ENCODE measurements at regions not wholly inside any gene's neighbourhood (a gene's known extent, or its start where the extent isn't known, plus 50 kb on each side); places are given as distances from the start of the nearest gene placed in this dataset.

DNA sequence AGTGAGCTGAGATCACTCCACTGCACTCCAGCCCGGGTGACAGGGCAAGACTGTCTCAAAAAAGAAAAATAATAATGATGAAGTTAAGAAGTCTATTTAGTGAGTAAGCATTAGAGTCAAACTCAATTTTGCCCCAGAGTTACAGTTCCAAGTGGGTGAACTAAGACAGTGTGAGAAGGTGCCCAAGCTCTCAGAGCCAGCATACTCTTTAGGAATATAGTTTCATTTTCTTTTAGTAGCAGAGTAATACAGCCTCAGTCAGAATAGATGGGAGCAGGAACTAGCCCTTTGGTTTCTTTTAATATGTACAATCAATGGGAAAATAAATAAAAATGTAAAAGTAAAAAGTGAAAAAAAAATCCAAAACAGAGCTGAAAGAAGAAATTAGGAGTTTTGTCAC is 87.0 kb upstream of the ADGRF1 start:
- in situ Hi-C loops (cut with MboI), result no loop called here
- no peaks in the 10 kb centered on the region for H3K27me3 ChIP-seq (ENCODE audit: control insufficient read depth in 2 of 2, insufficient read depth in 2 of 2, low read length in 2 of 2)
- peaks cover 11 to 15% of the 10 kb centered on the region in 2 experiments for H3K4me1 ChIP-seq (replicated peaks in 1 of 2; ENCODE audit: control insufficient read depth in 2 of 2, insufficient read depth in 2 of 2, low read length in 2 of 2)
- no peak for TF ChIP-seq PPARD (CRISPR knock-in tag; IDR thresholded peaks at IDR 0.05)
- TF ChIP-seq, protein P1, sequence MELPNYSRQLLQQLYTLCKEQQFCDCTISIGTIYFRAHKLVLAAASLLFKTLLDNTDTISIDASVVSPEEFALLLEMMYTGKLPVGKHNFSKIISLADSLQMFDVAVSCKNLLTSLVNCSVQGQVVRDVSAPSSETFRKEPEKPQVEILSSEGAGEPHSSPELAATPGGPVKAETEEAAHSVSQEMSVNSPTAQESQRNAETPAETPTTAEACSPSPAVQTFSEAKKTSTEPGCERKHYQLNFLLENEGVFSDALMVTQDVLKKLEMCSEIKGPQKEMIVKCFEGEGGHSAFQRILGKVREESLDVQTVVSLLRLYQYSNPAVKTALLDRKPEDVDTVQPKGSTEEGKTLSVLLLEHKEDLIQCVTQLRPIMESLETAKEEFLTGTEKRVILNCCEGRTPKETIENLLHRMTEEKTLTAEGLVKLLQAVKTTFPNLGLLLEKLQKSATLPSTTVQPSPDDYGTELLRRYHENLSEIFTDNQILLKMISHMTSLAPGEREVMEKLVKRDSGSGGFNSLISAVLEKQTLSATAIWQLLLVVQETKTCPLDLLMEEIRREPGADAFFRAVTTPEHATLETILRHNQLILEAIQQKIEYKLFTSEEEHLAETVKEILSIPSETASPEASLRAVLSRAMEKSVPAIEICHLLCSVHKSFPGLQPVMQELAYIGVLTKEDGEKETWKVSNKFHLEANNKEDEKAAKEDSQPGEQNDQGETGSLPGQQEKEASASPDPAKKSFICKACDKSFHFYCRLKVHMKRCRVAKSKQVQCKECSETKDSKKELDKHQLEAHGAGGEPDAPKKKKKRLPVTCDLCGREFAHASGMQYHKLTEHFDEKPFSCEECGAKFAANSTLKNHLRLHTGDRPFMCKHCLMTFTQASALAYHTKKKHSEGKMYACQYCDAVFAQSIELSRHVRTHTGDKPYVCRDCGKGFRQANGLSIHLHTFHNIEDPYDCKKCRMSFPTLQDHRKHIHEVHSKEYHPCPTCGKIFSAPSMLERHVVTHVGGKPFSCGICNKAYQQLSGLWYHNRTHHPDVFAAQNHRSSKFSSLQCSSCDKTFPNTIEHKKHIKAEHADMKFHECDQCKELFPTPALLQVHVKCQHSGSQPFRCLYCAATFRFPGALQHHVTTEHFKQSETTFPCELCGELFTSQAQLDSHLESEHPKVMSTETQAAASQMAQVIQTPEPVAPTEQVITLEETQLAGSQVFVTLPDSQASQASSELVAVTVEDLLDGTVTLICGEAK (IDR thresholded peaks at IDR 0.05), result no peak
- TF ChIP-seq, protein P1 (CRISPR knock-in tag; IDR thresholded peaks at IDR 0.05), result no peak
- no peak for TF ChIP-seq ZNF551 (CRISPR knock-in tag; IDR thresholded peaks at IDR 0.05)
- TF ChIP-seq CEBPG (CRISPR knock-in tag; IDR thresholded peaks at IDR 0.05), result no peak
- no peak for TF ChIP-seq CEBPG (tag; conservative IDR thresholded peaks at IDR 0.05 in 1 of 2, IDR thresholded peaks at IDR 0.05 in 1 of 2)
- TF ChIP-seq, protein P2, sequence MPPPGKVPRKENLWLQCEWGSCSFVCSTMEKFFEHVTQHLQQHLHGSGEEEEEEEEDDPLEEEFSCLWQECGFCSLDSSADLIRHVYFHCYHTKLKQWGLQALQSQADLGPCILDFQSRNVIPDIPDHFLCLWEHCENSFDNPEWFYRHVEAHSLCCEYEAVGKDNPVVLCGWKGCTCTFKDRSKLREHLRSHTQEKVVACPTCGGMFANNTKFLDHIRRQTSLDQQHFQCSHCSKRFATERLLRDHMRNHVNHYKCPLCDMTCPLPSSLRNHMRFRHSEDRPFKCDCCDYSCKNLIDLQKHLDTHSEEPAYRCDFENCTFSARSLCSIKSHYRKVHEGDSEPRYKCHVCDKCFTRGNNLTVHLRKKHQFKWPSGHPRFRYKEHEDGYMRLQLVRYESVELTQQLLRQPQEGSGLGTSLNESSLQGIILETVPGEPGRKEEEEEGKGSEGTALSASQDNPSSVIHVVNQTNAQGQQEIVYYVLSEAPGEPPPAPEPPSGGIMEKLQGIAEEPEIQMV (tag; conservative IDR thresholded peaks at IDR 0.05; ENCODE audit: low read depth), result no peak
- no peak for TF ChIP-seq NFE2 (IDR thresholded peaks at IDR 0.05; ENCODE audit: low read depth)
- no peak for TF ChIP-seq HSF4 (CRISPR knock-in tag; IDR thresholded peaks at IDR 0.05; ENCODE audit: borderline replicate concordance)
- no peak for TF ChIP-seq POLR3G (IDR thresholded peaks at IDR 0.05; ENCODE audit: extremely low read depth, insufficient read length, insufficient replicate concordance)
- TF ChIP-seq ARID2 (IDR thresholded peaks at IDR 0.05), result no peak
- TF ChIP-seq ZNF384 (IDR thresholded peaks at IDR 0.05; ENCODE audit: low read depth, low read length), result no peak
- TF ChIP-seq MEF2A (IDR thresholded peaks at IDR 0.05; ENCODE audit: control insufficient read depth, low read depth, low read length), result no peak
- TF ChIP-seq ETV5 (CRISPR knock-in tag; IDR thresholded peaks at IDR 0.05; ENCODE audit: low read depth), result no peak

More for the DNA sequence above, 87.0 kb upstream of the ADGRF1 start:
- DNase-seq (ENCODE audit: extremely low read depth in 1 of 4, low spot score in 3 of 4), result no peak
- no peak overlapping the region for H3K27ac ChIP-seq (ENCODE audit: extremely low read depth, low read depth, low read length)
- no peak for ATAC-seq
- intact Hi-C loops (cut with micrococcal nuclease), result no loop called here
- ChIA-PET POLR2A (interaction anchor here (2.0 kb wide), 1 partner anchor 22 kb away, joined by 6 read pairs; no protein-coding TSS in a partner anchor), CTCF (ENCODE audit: low intra/inter-chr PET ratio) (no interaction called here)
- no peak overlapping the region for H3K9ac ChIP-seq (ENCODE audit: insufficient read depth in 1 of 2, low read depth in 2 of 2, low read length in 2 of 2)
- H3K9me3 ChIP-seq (replicated peaks; ENCODE audit: control insufficient read depth, insufficient read depth, low read depth, low read length), result no peaks in the 10 kb centered on the region
- no peaks in the 10 kb centered on the region for H3K79me2 ChIP-seq (ENCODE audit: control insufficient read depth, insufficient read depth, low read length)
- no peak overlapping the region for H3K4me3 ChIP-seq
- H2AFZ ChIP-seq (ENCODE audit: low read depth, low read length), result no peak overlapping the region; the same call in 1 of the 2 replicates
- H3K9me1 ChIP-seq (ENCODE audit: control insufficient read depth, insufficient read depth, low read length), result no peaks in the 10 kb centered on the region
- no peaks in the 10 kb centered on the region for H4K20me1 ChIP-seq (replicated peaks; ENCODE audit: control insufficient read depth, insufficient read depth, low read length)
- no peak overlapping the region for H3K4me2 ChIP-seq (ENCODE audit: insufficient read depth, low read length)
- no peak for FAIRE-seq
- no TSS peak for BruUV-seq (replicated peaks)
- H3K36me3 ChIP-seq (ENCODE audit: control insufficient read depth, insufficient read depth, low read length), result no peaks in the 10 kb centered on the region
- 65% methylated on average over 1 of the region's 1 CpG for WGBS (ENCODE audit: insufficient coverage, low coverage, missing lambda C conversion rate)
